GM06990 (cell line): ENCODE measurements at regions not wholly inside any gene's neighbourhood (a gene's known extent, or its start where the extent isn't known, plus 50 kb on each side); places are given as distances from the start of the nearest gene placed in this dataset.
"Not testable (repeated sequence)": the region's sequence is repeated elsewhere in the genome, so short reads cannot be mapped to it uniquely, and the experiment has no call there.

Source experiments
- DNase-seq: peaks from one replicate; pipeline ENCODE4 v3.0.0-alpha.2; 2011; ENCODE audit not compliant: insufficient read length; ENCODE audit errors: extremely low read depth
- H3K27me3 ChIP-seq: replicated peaks from 2 replicates; pipeline ENCODE4 v1.6.0; 2011; ENCODE audit warnings: low read length; ENCODE audit not compliant: control insufficient read depth, insufficient read depth
- H3K36me3 ChIP-seq: 2 replicates; pipeline ENCODE4 v1.5.1; 2011; ENCODE audit warnings: low read length; ENCODE audit not compliant: control insufficient read depth, insufficient read depth
- H3K4me3 ChIP-seq: replicated peaks from 2 replicates; pipeline ENCODE4 v1.5.1; 2011; ENCODE audit warnings: low read depth, mild to moderate bottlenecking, control low read depth, low read length
- TF ChIP-seq, protein P1 (sequence below): IDR thresholded peaks from 2 replicates; pipeline ENCODE4 v1.5.1; 2011; ENCODE audit warnings: low read length, control low read depth, mild to moderate bottlenecking, inconsistent platforms; ENCODE audit not compliant: insufficient read depth, poor library complexity, severe bottlenecking

DNA sequence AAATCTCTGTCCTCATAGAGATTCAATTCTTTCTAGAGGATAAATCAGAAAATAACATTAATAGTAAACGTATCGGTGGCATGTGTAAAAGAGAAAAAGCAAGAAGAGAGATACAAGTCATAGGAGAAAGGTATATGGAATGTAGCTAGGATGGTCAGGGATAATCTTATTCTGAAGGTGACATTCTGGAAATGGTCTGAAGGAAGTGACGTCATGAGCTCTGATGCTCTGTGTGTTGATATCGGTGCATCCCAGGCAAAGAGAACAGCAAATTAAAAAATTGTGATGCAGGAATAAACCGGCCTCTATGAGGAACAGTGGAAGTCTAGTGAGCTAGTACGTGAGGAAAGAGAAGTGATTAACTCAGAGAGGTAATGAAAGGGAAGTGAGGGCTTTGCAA is 1215.8 kb downstream of the CNTNAP5 start:
- Histone ChIP-seq H3K36me3 (no peaks in the 10 kb centered on the region), H3K27me3 (no peaks in the 10 kb centered on the region), H3K4me3 (no peak overlapping the region)
- TF ChIP-seq, protein P1, sequence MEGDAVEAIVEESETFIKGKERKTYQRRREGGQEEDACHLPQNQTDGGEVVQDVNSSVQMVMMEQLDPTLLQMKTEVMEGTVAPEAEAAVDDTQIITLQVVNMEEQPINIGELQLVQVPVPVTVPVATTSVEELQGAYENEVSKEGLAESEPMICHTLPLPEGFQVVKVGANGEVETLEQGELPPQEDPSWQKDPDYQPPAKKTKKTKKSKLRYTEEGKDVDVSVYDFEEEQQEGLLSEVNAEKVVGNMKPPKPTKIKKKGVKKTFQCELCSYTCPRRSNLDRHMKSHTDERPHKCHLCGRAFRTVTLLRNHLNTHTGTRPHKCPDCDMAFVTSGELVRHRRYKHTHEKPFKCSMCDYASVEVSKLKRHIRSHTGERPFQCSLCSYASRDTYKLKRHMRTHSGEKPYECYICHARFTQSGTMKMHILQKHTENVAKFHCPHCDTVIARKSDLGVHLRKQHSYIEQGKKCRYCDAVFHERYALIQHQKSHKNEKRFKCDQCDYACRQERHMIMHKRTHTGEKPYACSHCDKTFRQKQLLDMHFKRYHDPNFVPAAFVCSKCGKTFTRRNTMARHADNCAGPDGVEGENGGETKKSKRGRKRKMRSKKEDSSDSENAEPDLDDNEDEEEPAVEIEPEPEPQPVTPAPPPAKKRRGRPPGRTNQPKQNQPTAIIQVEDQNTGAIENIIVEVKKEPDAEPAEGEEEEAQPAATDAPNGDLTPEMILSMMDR = no peak
- no peak for DNase-seq

DNA sequence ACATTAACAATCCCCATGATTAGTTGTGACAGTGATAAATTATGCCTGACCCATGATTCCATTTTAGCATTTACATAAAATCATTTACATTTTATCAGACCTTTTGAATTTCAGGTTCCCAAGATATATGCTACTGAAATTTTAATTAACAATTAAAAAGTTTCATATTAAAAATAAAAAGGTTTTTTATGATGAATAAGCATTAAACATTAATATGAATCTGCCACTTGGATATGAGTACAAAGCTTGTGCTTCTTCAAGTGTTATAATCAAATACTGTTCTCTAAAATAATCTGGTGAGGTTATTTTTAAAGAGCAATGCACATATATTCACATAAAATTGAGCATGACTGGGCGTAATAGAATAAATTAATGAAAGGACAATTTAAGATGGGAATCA is 1218.0 kb downstream of the CNTNAP5 start:
- Histone ChIP-seq H3K27me3 (no peaks in the 10 kb centered on the region), H3K4me3 (no peak overlapping the region), H3K36me3 (no peaks in the 10 kb centered on the region)
- TF ChIP-seq, protein P1 = no peak
- DNase-seq = no peak

DNA sequence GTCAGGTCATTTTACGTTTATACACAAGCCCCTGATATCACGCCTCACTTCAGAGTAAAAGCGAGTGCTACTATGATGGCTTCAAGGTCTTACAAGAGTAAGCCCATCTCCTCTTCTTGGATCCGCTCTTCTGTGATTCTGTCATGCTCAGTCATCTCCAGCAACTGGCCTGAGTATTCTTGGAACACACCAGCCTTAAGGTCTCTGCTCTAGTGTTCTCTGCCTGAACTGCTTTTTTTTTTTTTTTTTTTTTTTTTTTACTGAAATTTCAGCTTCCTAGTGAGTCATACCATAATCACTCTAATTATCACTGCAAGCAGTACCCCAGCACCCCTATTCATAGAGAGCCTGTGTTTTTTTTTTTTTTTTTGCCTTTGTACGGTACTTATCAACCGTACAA is 1228.9 kb downstream of the CNTNAP5 start:
- no peaks in the 10 kb centered on the region for H3K27me3 ChIP-seq
- no peak for DNase-seq
- TF ChIP-seq, protein P1 = no peak
- no peak overlapping the region for H3K4me3 ChIP-seq
- H3K36me3 ChIP-seq = no peaks in the 10 kb centered on the region

GRCh38 chr2:125259451-125259850 is 1234.4 kb downstream of the CNTNAP5 start:
- TF ChIP-seq, protein P1 = no peak
- Histone ChIP-seq H3K36me3 (no peaks in the 10 kb centered on the region), H3K4me3 (no peak overlapping the region), H3K27me3 (no peaks in the 10 kb centered on the region)
- DNase-seq = peak; percentile 6

DNA sequence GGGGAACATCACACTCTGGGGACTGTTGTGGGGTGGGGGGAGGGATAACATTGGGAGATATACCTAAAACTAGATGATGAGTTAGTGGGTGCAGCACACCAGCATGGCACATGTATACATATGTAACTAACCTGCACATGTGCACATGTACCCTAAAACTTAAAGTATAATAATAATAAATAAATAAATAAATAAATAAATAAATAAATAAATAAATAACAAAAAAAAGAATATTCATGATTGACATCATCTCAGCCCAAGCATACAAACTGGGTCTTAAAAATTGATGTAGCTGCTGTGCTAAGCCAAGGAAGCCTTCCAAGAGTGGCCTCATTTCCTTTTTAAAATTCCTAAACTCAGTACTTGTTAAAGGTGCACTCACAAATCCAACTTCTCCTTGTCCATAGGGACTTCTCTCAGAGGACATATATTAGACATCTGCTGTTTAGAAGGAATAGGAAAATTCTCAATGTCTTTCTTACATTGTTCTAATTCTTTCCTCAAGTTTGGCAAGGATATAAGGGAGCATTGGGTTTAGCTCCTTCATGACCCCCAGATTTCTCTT is 1235.4 kb downstream of the CNTNAP5 start:
- not testable (repeated sequence) for DNase-seq, H3K4me3 ChIP-seq, H3K36me3 ChIP-seq, H3K27me3 ChIP-seq

- Histone ChIP-seq H3K27me3 (no peaks in the 10 kb centered on the region), H3K36me3 (no peaks in the 10 kb centered on the region), H3K4me3 (no peak overlapping the region)
- no peak for DNase-seq
- TF ChIP-seq, protein P1 = no peak
These were observed 1239.4 kb downstream of the CNTNAP5 start for GRCh38 chr2:125264453-125264852.
